ENCODE measurements at regions not wholly inside any gene's neighbourhood (a gene's known extent, or its start where the extent isn't known, plus 50 kb on each side); places are given as distances from the start of the nearest gene placed in this dataset.

DNA sequence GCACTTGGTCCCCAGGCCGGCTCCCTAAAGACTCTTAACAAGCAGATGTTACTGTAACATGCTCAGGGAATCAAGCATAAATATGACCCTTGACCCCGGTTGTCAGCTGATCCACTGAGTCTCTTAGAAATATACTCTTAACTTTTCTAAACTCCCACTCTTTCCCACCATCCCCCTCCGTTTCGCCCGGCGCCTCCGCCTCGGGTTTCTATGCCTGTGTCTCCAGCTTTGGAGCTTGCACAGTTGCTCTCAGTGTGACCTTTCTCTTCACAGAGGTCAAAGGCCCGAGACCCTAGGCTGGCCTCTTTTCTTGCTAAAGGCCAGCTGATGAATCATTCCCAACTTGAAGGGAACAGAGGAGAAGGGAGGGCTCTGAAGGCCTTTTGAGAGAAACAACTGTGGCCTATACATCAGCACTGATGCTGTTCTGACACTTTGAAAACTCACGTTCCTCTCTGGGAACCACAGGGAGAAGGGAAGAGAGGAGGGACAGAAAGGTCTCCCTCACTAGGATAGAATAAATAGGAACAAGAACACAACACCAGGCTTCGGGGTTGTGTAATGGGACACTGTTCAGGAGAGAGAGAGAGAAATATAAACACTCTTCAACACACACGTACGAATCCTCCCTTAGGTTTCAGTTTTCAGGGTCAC lies 484.5 kb upstream of the NR2F2 start:
- Mint-ChIP-seq H3K27me3 (ENCODE audit: unreplicated experiment) (peaks cover 2% of the 10 kb centered on the region), H3K4me1 (ENCODE audit: low read depth, unreplicated experiment) (peaks cover 18% of the 10 kb centered on the region), H3K27ac (ENCODE audit: unreplicated experiment) (no peak overlapping the region), H3K36me3 (ENCODE audit: unreplicated experiment) (no peaks in the 10 kb centered on the region), H3K9me3 (ENCODE audit: unreplicated experiment) (no peaks in the 10 kb centered on the region), H3K4me3 (ENCODE audit: unreplicated experiment) (no peak overlapping the region)
- peak; percentile 25 for DNase-seq
- TF ChIP-seq, protein P1, sequence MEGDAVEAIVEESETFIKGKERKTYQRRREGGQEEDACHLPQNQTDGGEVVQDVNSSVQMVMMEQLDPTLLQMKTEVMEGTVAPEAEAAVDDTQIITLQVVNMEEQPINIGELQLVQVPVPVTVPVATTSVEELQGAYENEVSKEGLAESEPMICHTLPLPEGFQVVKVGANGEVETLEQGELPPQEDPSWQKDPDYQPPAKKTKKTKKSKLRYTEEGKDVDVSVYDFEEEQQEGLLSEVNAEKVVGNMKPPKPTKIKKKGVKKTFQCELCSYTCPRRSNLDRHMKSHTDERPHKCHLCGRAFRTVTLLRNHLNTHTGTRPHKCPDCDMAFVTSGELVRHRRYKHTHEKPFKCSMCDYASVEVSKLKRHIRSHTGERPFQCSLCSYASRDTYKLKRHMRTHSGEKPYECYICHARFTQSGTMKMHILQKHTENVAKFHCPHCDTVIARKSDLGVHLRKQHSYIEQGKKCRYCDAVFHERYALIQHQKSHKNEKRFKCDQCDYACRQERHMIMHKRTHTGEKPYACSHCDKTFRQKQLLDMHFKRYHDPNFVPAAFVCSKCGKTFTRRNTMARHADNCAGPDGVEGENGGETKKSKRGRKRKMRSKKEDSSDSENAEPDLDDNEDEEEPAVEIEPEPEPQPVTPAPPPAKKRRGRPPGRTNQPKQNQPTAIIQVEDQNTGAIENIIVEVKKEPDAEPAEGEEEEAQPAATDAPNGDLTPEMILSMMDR (IDR thresholded peaks at IDR 0.05; ENCODE audit: partially characterized antibody, unreplicated experiment), result no peak

DNA sequence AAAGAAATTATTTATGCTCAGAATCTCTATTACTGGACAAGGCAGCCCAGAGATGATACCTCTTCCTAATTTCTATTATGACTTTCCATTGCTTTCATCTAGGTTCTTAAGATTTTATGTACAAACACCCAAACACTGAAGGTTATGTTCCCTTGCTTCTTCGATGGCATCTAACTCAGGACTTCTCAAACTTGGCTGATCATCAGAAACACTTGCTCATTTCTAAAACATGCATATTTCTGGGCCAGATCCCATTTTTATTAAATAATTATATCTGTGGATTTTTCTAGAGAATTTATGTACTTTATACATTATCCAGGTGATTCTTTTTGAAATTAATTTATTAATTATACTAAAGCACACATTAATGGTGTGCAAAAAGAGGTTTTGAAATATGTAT lies 482.4 kb upstream of the NR2F2 start:
- Mint-ChIP-seq H3K27me3 (ENCODE audit: unreplicated experiment) (peaks cover 2% of the 10 kb centered on the region), H3K9me3 (ENCODE audit: unreplicated experiment) (no peaks in the 10 kb centered on the region), H3K4me1 (ENCODE audit: low read depth, unreplicated experiment) (peaks cover 17% of the 10 kb centered on the region), H3K36me3 (ENCODE audit: unreplicated experiment) (no peaks in the 10 kb centered on the region), H3K27ac (ENCODE audit: unreplicated experiment) (no peak overlapping the region), H3K4me3 (ENCODE audit: unreplicated experiment) (no peak overlapping the region)
- DNase-seq, result no peak
- TF ChIP-seq, protein P1 (IDR thresholded peaks at IDR 0.05; ENCODE audit: partially characterized antibody, unreplicated experiment), result no peak

DNA sequence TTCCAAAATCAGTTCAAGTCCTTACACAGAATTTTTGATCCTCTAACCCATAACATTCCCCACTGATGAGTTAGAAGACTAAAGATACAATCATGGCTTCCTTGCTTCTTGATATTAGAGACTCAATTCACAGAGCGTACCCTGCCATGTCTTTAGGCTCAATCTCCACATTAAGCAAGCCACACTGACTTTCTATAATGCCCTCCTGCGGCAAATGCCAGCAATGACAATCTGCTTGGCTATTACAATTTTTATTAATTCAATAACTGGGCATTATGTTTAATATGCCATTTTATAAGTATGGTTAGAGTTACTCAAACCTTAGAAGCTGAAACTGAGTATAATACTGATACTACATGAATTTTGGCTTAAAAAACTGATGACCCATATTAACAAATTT lies 479.7 kb upstream of the NR2F2 start:
- H3K9me3 Mint-ChIP-seq (ENCODE audit: unreplicated experiment), result no peaks in the 10 kb centered on the region
- H3K4me3 Mint-ChIP-seq (ENCODE audit: unreplicated experiment), result no peak overlapping the region
- no peaks in the 10 kb centered on the region for H3K36me3 Mint-ChIP-seq (ENCODE audit: unreplicated experiment)
- H3K4me1 Mint-ChIP-seq (ENCODE audit: low read depth, unreplicated experiment), result peaks cover 5% of the 10 kb centered on the region
- peaks cover 2% of the 10 kb centered on the region for H3K27me3 Mint-ChIP-seq (ENCODE audit: unreplicated experiment)
- no peak overlapping the region for H3K27ac Mint-ChIP-seq (ENCODE audit: unreplicated experiment)
- TF ChIP-seq, protein P1 (IDR thresholded peaks at IDR 0.05; ENCODE audit: partially characterized antibody, unreplicated experiment), result no peak
- DNase-seq, result no peak

GRCh38 chr15:95853350-95853749 lies 477.1 kb upstream of the NR2F2 start:
- no peak for DNase-seq
- TF ChIP-seq, protein P1 (IDR thresholded peaks at IDR 0.05; ENCODE audit: partially characterized antibody, unreplicated experiment), result no peak
- no peak overlapping the region for H3K4me3 Mint-ChIP-seq (ENCODE audit: unreplicated experiment)
- H3K27ac Mint-ChIP-seq (ENCODE audit: unreplicated experiment), result no peak overlapping the region
- no peaks in the 10 kb centered on the region for H3K27me3 Mint-ChIP-seq (ENCODE audit: unreplicated experiment)
- H3K4me1 Mint-ChIP-seq (ENCODE audit: low read depth, unreplicated experiment), result peaks cover 8% of the 10 kb centered on the region
- no peaks in the 10 kb centered on the region for H3K36me3 Mint-ChIP-seq (ENCODE audit: unreplicated experiment)
- H3K9me3 Mint-ChIP-seq (ENCODE audit: unreplicated experiment), result no peaks in the 10 kb centered on the region

GRCh38 chr15:95857124-95857757 lies 473.3 kb upstream of the NR2F2 start:
- no peaks in the 10 kb centered on the region for H3K36me3 Mint-ChIP-seq (ENCODE audit: unreplicated experiment)
- H3K27ac Mint-ChIP-seq (ENCODE audit: unreplicated experiment), result no peak overlapping the region
- no peak for DNase-seq
- H3K9me3 Mint-ChIP-seq (ENCODE audit: unreplicated experiment), result no peaks in the 10 kb centered on the region
- TF ChIP-seq, protein P1 (IDR thresholded peaks at IDR 0.05; ENCODE audit: partially characterized antibody, unreplicated experiment), result no peak
- peaks cover 8% of the 10 kb centered on the region for H3K4me1 Mint-ChIP-seq (ENCODE audit: low read depth, unreplicated experiment)
- H3K4me3 Mint-ChIP-seq (ENCODE audit: unreplicated experiment), result no peak overlapping the region
- no peaks in the 10 kb centered on the region for H3K27me3 Mint-ChIP-seq (ENCODE audit: unreplicated experiment)

Data from glutamatergic neuron (in vitro differentiated cells).